ENCODE measurements at regions not wholly inside any gene's neighbourhood (a gene's known extent, or its start where the extent isn't known, plus 50 kb on each side); places are given as distances from the start of the nearest gene placed in this dataset.
A peak's percentile ranks its signal among the peaks of the same experiment; 100 is the strongest.

DNA sequence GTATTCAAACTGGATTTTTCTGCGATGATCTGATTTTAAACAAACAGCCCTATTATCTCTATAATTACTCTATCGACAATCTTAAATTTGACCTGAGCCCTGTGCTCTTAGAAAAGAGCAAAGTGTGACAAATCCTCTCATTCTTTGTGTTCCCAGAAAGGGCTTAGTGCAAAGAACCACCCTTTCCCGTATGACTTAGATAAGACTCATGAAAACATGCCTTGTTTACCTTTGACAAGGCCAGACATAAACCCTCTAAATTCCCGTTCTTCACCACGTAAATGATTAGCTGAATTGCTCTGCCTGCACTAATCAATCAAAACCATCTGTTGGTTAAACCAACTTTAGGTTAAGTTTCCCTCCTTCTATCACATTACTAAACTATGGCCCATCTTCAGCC lies 285.7 kb upstream of the SEL1L start:
- TF ChIP-seq, protein P1, sequence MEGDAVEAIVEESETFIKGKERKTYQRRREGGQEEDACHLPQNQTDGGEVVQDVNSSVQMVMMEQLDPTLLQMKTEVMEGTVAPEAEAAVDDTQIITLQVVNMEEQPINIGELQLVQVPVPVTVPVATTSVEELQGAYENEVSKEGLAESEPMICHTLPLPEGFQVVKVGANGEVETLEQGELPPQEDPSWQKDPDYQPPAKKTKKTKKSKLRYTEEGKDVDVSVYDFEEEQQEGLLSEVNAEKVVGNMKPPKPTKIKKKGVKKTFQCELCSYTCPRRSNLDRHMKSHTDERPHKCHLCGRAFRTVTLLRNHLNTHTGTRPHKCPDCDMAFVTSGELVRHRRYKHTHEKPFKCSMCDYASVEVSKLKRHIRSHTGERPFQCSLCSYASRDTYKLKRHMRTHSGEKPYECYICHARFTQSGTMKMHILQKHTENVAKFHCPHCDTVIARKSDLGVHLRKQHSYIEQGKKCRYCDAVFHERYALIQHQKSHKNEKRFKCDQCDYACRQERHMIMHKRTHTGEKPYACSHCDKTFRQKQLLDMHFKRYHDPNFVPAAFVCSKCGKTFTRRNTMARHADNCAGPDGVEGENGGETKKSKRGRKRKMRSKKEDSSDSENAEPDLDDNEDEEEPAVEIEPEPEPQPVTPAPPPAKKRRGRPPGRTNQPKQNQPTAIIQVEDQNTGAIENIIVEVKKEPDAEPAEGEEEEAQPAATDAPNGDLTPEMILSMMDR (IDR thresholded peaks at IDR 0.05; ENCODE audit: control insufficient read depth, extremely low read depth, insufficient read depth), result no peak
- no peak for DNase-seq (ENCODE audit: low read depth)
- H3K4me3 ChIP-seq (ENCODE audit: low read depth, low read length), result no peak overlapping the region

DNA sequence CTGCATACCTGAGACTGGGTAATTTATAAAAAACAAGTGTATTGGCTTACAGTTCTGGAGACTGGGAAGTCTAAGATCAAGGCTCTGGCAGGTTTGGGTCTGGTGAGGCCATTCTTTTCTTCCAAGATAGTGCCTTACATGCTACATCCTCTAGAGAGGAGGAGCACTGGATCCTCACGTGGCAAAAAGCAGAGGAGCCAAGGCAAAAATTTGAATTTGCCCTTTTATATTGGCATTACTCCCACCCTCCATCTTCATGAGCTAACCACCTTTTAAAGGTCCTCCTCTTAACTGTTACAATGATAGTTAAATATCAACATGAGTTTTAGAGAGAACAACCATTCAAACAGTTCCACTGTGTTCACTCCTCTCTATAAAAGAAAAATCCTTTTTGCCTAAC lies 286.3 kb upstream of the SEL1L start:
- TF ChIP-seq, protein P1 (IDR thresholded peaks at IDR 0.05; ENCODE audit: control insufficient read depth, extremely low read depth, insufficient read depth), result no peak
- DNase-seq (ENCODE audit: low read depth), result no peak
- H3K4me3 ChIP-seq (ENCODE audit: low read depth, low read length), result no peak overlapping the region

DNA sequence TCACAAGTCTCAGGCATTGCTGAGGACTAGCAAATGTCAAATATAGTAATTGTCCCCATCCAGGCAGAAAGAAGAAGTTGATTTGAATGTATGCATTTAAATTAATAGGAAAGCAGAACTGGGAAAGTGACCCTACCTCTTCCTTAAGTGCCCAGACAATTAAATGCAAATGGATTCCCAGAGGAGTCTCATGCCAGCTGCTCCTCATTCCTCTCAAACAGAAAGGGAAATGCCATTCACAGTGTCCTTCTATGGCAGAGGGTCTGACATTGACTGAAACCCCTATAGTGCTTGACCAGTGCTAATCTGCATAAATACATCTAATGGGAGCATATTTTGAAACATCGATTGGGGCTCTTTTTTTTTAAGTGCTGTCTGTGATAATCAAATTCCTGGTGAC lies 292.4 kb upstream of the SEL1L start:
- DNase-seq (ENCODE audit: low read depth), result no peak
- TF ChIP-seq, protein P1 (IDR thresholded peaks at IDR 0.05; ENCODE audit: control insufficient read depth, extremely low read depth, insufficient read depth), result no peak
- H3K4me3 ChIP-seq (ENCODE audit: low read depth, low read length), result no peak overlapping the region

DNA sequence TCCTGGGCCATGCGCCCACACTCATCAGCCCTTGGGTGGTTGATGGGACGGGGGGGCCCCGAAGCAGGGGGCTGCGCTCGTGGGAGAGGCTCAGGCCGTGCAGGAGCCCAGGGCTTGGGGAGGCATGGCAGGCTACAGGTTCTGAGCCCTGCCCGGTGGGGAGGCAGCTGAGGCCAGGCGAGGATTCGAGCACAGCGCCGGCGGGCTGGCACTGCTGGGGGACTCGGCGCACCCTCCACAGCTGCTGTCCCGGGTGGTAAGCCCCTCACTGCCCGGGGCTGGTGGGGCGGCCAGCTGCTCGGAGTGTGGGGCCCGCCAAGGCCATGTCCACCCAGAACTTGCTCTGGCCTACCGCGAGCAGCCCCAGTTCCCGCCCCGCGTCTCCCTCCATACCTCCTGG lies 295.8 kb upstream of the SEL1L start:
- H3K4me3 ChIP-seq (ENCODE audit: low read depth, low read length), result no peak overlapping the region
- no peak for DNase-seq (ENCODE audit: low read depth)
- TF ChIP-seq, protein P1 (IDR thresholded peaks at IDR 0.05; ENCODE audit: control insufficient read depth, extremely low read depth, insufficient read depth), result no peak

DNA sequence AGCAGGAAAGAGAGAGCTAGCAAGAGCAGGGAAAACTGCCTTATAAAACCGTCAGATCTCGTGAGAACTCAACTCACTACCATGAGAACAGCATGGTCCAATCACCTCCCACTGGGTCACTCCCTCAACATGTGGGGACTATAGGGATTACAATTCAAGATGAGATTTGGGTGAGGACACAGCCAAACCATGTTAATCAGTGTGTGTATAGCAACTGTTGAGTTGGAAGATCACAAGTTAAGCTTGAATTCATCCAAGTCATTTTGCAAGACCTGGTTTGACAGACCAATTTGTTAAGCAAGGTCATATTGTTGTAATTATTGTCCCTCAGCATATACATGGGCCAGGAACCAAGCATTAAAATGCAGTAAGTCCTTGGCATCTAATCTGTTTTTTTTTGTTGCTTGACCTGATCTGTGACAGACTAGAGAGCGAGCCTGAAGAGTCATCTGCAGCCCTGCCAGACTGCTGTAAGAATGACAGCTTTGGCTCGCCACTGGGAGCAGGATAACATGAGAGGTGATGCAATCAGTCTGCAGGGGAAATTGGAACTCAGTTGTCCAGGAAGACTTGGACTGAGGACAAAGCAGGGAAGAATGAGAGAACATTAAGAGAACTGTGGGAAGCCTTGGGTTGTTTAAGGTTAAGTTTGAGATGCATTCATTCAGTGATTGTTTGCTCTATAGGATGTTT lies 297.6 kb upstream of the SEL1L start:
- peak; percentile 28 for DNase-seq (ENCODE audit: low read depth)
- H3K4me3 ChIP-seq (ENCODE audit: low read depth, low read length), result no peak overlapping the region
- TF ChIP-seq, protein P1 (IDR thresholded peaks at IDR 0.05; ENCODE audit: control insufficient read depth, extremely low read depth, insufficient read depth), result no peak

DNA sequence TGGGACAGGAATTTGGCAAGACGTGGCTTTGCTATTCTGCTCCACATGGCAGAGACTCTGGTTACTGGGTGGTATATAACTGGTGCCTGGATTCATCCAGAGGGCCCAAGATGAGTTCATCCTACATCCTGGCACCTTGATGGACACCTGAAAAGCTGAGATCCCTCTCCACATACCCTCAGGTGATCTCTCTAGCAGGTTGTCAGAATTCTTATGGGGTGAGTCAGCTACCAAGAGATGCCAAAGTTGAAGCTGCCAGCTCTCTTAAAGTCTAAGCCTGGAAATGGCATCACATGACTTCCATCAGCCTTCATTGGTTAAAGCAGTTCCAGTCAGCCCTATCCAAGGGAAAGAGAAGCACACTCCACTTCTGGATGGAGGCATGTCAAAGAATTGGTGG lies 300.7 kb upstream of the SEL1L start:
- TF ChIP-seq, protein P1 (IDR thresholded peaks at IDR 0.05; ENCODE audit: control insufficient read depth, extremely low read depth, insufficient read depth), result no peak
- no peak overlapping the region for H3K4me3 ChIP-seq (ENCODE audit: low read depth, low read length)
- no peak for DNase-seq (ENCODE audit: low read depth)

DNA sequence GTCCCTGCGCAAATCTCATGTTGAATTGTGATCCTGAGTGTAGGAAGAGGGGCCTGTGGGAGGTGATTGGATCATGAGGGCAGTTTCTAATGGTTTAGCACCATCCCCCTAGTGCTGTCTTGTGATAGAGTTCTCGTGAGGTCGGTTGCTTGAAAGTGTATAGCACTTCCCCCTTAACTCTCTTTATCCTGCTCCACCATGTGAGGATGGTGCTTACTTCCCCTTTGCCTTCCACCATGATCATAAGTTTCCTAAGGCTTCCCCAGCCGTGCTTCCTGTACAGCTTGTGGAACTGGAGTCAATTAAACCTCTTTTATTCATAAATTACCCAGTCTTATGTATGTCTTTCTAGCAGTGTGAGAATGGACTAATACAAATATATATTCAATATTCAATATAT lies 303.7 kb upstream of the SEL1L start:
- TF ChIP-seq, protein P1 (IDR thresholded peaks at IDR 0.05; ENCODE audit: control insufficient read depth, extremely low read depth, insufficient read depth), result no peak
- DNase-seq (ENCODE audit: low read depth), result no peak
- H3K4me3 ChIP-seq (ENCODE audit: low read depth, low read length), result no peak overlapping the region

Measured in LNCaP clone FGC (cell line).